ENCODE measurements at regions not wholly inside any gene's neighbourhood (a gene's known extent, or its start where the extent isn't known, plus 50 kb on each side); places are given as distances from the start of the nearest gene placed in this dataset.
"Not testable (repeated sequence)": the region's sequence is repeated elsewhere in the genome, so short reads cannot be mapped to it uniquely, and the experiment has no call there.

DNA sequence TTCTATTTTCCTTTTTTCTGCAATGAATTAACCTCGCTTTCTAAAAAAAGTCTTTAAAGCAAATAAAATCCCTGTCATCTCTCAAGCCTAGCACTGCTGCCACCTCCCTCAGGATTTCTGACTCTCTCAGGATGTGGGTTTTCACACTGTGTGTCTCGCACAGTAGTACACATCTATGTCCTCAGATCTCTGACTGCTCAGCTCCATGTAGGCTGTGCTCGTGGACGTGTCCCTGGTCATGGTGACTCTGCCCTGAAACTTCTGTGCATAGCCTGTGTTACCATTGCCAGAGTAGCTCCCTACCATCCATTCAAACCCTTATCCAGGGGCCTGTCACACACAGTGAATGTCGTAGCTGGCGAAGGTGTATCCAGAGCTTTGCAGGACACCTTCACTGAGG lies 619.3 kb downstream of the TMEM121 start:
- not testable (repeated sequence) for TF ChIP-seq BHLHE40 (IDR thresholded peaks at IDR 0.05; ENCODE audit: low read length); PCBP1 (IDR thresholded peaks at IDR 0.05; ENCODE audit: borderline replicate concordance, low read depth, low read length); CBX5 (CRISPR knock-in tag; IDR thresholded peaks at IDR 0.05; ENCODE audit: borderline replicate concordance); ZNF558 (CRISPR knock-in tag; IDR thresholded peaks at IDR 0.05; ENCODE audit: borderline replicate concordance); CTCF (CRISPR knock-in tag; IDR thresholded peaks at IDR 0.05); ELF3 (CRISPR knock-in tag; IDR thresholded peaks at IDR 0.05); PTBP1 (IDR thresholded peaks at IDR 0.05; ENCODE audit: low read depth, low read length, poor library complexity, severe bottlenecking); HDAC6 (IDR thresholded peaks at IDR 0.05; ENCODE audit: low read depth, low read length)

Data from HepG2 (cell line).